ENCODE measurements at regions not wholly inside any gene's neighbourhood (a gene's known extent, or its start where the extent isn't known, plus 50 kb on each side); places are given as distances from the start of the nearest gene placed in this dataset.

DNA sequence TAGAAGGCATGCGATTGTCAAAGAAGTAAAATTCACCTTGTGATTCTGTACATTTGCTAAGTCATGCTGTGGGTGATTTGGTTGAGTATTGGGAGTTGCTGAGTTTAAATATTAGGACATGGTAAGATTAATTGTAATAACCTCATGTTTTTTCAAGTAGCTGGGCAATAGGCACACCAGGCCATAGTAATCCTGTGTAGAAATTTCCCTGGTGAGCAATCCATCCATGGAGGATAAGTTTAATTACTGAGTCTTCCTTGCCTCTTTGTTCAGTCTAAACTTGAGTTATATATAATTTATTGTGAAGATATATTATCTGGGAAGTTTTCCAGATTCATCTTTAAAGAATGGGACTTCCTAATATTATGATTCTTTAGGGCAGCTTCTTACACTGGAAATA lies 221.1 kb upstream of the NUDT12 start:
- TF ChIP-seq SIN3A (IDR thresholded peaks at IDR 0.05; ENCODE audit: borderline replicate concordance, insufficient read depth, low read length) (no peak), REST (IDR thresholded peaks at IDR 0.05; ENCODE audit: insufficient read depth in 1 of 2, low read depth in 2 of 2, low read length in 2 of 2) (no peak), POLR2AphosphoS5 (IDR thresholded peaks at IDR 0.05; ENCODE audit: low read depth, low read length) (no peak), TAF1 (IDR thresholded peaks at IDR 0.05; ENCODE audit: borderline replicate concordance, insufficient read depth, low read length) (no peak)

All from PFSK-1 (cell line).